ENCODE measurements at regions not wholly inside any gene's neighbourhood (a gene's known extent, or its start where the extent isn't known, plus 50 kb on each side); places are given as distances from the start of the nearest gene placed in this dataset.
"Not testable (repeated sequence)": the region's sequence is repeated elsewhere in the genome, so short reads cannot be mapped to it uniquely, and the experiment has no call there.

DNA sequence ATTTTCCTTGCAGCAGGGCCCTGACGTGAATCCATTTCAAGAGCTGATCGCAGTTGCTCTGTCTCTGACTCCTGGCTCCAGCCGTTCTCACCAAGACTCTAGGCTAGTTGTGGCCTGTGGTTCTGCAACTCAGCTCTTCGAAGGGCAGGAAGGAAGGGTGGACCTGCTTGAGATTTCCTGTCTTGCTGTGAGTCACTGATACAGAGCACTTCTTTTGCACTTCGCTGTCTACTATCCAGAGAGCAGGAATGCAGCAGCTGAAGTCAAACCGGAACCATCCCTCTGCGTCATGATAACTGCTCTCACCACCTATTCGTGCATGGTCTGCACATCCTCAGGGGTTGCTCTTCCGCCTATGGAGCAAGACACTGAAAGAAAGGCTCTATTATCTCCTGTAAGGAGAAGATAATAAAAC is 59.7 kb downstream of the RAP2B start:
- peak; percentile 85 for DNase-seq

DNA sequence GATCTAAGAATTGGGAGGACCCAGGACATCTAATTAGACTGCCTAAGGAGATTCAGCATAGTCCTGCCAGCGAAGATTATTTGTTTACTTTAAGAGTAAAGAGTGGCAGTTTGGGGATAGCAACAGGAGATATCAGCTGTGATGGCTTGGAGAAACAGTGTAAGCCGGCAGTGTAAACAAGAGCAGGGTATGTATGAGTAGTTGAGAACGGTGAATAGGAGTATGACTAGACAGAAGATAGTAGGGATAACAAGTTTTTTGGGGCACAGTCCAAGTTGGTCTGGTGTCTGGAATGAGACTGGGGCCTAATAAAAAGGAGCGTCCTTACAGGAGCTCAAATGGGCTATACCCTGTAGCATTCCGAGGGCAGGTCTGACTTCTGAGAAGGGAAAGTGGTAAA is 64.9 kb downstream of the RAP2B start:
- DNase-seq: not testable (repeated sequence)

GRCh38 chr3:153230427-153230826 is 68.4 kb downstream of the RAP2B start:
- DNase-seq: not testable (repeated sequence)

- DNase-seq: not testable (repeated sequence)
Observed at GRCh38 chr3:153231245-153231644, 69.2 kb downstream of the RAP2B start.

DNA sequence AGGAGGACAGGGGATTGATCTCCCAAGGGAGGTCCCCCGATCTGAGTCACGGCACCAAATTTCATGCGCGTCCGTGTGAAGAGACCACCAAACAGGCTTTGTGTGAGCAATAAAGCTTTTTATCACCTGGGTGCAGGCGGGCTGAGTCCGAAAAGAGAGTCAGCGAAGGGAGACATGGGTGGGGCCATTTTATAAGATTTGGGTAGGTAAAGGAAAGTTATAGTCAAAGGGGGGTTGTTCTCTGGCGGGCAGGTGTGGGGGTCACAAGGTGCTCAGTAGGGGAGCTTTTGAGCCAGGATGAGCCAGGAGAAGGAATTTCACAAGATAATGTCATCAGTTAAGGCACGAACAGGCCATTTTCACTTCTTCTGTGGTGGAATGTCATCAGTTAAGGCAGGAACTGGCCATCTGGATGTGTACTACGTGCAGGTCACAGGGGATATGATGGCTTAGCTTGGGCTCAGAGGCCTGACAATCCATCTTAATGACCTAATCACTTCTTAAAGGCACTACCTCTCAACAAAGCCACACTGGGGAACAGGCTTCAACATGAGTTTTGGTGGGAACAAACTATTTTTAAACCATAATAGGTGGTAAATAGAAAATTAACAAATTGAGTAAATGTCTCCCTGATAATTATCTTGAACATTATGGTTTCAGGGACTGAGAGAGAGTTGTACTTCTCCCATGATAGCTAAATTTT is 70.2 kb downstream of the RAP2B start:
- not testable (repeated sequence) for DNase-seq

GRCh38 chr3:153232851-153233271 is 70.8 kb downstream of the RAP2B start:
- DNase-seq: no peak

GRCh38 chr3:153233986-153234385 is 72.0 kb downstream of the RAP2B start:
- DNase-seq: no peak

- DNase-seq: peak; percentile 25
Observed at GRCh38 chr3:153242896-153243295, 80.9 kb downstream of the RAP2B start.

DNA sequence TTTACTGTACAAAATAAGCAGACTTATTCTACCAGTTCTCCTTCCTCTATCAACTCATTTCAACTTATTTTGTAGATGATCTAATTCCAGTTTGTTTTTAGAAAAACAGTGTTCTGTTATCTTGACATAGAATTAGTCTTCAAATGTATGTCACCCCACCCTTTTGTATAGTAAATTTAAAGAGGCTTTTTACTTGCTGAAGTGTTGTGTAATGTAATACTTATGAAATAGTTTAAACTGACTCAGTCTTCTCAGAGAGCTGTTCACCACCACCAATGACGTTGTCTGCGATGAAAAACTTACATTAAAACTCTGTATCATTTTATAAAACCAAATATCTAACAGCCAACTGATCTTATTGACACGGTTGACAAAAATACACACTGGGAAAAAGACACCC is 82.9 kb downstream of the RAP2B start:
- DNase-seq: no peak

DNA sequence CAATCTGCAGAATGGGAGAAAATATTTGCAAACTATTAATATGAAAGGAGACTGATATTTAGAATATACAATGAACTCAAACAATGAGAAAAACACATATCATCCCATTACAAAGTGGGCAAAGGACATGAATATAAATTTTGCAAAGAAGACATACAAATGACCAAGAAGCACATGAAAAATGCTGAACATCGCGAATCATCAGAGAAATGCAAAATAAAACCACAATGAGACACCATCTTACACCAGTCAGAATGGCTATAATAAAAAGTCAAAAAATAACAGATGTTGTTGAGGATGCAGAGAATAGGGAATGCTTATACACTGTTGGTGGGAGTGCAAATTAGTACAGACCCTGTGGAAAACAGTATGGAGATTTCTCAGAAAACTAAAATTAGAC is 83.6 kb downstream of the RAP2B start:
- DNase-seq: no peak

- DNase-seq: no peak
Observed at GRCh38 chr3:153246331-153246730, 84.3 kb downstream of the RAP2B start.

DNA sequence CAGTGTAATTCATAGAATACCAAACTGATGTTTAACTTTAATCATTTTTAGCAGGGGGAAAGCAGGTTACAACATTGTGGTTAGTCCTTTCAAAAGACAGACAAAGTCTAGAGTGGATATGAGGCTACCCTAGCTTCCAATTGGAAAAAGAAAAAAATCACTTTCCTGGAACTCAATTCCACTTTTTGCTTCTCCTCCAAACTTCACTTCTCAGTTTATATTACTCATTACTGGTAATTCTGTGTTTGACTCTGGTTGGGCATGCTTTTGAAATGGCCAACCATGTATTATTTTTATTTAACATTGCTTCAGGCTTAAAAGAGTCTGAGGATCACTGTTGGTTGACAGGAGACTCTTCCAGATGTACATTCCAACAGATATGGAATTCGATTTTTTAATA is 84.8 kb downstream of the RAP2B start:
- no peak for DNase-seq

DNA sequence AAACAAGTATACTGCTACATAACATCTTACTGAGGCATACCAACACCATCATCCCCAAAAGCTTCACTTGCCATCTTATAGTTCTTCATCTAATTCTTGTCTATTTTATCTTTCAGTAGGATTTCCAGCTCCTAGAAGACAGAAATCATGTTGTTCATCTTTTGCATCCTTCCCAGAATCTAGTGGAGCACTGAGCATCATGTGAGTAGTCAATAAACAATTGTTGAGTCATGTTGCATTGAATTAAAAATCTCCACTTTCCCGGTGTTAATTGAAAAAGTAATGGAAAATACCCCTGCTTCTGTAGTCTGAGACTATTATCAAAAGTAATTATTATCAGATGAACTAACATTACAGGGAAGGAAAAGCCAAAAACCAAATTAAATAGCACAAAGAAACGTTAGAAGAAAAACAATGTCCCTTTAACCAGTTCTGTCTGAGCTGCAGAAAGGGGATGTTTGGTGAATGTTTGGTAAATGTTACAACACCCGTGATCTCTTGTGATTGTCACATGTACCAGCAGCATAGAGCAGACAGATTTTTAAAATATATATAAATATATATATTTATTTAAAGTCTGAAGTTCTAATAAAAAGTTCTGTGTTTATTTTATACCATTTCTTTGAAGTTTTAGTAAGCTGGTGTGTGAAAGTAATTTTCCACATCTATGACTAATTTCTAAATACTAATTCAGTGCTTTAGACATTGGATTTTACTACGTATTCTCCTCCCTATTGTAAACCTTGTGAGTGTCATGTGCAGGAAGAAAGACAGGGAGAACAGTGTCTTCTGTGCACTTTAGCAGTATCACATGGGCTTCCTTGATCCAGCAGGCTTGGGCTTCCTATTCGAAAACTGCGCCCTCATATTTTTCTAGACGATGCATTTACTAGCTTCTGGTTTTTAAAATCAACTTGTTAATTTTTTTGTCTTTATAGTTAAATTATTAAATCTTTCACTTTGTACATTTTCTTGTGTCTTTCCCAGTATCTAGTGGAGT is 85.6 kb downstream of the RAP2B start:
- DNase-seq: no peak

DNA sequence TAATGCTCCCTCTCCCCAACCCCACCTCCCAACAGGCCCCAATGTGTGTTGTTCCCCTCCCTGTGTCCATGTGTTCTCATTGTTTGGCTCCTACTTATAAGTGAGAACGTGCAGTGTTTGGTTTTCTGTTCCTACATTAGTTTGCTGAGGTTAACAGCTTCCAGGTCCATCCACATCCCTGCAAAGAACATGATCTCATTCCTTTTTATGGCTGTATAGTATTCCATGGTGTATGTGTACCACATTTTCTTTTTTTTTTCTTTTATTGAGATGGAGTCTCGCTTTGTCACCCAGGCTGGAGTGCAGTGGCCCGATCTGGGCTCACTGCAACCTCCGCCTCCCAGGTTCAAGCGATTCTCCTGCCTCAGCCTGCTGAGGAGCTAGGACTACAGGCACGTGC is 86.8 kb downstream of the RAP2B start:
- DNase-seq: not testable (repeated sequence)

DNA sequence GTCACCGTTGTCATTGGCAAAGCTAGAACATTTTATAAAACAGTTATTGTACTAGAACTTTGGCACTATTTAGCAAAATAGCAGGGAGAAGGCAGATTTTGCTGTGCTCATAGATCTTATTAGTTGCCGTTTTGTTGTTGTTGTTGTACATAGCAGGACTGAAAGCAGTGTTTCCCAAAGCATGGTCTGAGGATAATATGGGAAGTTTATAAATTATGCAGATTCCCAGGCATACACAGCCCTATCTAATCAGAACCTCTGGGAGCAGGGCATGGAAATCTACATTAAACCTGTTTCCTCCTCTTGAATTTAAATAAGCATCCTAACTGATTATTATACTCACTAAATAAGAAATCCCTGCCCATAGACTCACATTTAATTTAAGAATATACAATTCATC is 87.9 kb downstream of the RAP2B start:
- DNase-seq: no peak

DNA sequence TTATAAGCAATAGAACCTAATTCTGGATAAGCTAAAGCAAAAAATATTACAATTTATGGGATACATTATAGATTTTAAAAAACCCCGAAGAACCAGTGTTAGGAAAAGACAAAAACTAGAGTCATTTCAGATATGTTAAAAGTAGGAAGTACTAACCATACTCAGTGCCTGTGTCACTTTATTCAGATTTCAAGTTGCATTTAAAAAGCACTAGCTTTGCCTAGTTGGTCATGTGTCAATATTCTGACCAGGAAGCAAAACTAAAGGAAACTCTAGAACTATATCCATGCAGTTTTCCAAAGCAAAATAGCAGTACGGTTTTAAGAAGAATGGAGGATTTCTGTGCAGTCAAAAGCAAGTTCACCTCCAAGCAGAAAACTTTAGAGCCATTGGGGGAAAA is 88.4 kb downstream of the RAP2B start:
- DNase-seq: no peak

GRCh38 chr3:153252963-153253362 is 90.9 kb downstream of the RAP2B start:
- DNase-seq: no peak

GRCh38 chr3:153254361-153254760 is 92.3 kb downstream of the RAP2B start:
- no peak for DNase-seq

DNA sequence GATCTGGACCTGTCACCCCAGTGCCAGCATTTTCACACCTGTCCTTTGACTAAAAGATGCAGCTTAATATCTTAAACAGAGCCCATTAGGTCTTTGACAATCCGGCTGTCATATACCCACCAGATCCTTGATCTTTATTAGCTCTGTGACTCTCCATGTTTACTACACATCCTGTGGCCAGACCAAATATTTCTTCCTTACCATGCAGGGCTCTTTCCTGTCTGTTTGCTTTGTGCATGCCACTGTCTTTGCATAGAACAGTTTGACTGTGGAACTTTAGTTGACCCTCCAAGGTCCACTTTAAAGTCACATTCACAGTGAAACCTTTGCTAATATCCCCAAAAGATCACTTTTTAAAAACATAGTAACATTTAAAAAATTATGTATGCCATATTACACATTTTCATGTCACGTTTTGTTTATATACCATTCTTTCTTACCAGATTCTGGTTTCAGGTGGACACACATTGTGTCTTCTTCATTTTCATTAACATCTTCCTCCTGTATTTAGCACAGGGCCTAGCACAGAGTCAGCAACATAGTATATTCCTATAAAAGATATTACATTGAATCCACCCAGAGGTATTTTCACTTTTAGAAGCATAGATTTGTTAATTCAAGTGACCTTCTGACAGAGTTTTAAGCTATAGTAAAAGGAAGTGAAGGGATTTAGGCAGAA is 95.8 kb downstream of the RAP2B start:
- no peak for DNase-seq

DNA sequence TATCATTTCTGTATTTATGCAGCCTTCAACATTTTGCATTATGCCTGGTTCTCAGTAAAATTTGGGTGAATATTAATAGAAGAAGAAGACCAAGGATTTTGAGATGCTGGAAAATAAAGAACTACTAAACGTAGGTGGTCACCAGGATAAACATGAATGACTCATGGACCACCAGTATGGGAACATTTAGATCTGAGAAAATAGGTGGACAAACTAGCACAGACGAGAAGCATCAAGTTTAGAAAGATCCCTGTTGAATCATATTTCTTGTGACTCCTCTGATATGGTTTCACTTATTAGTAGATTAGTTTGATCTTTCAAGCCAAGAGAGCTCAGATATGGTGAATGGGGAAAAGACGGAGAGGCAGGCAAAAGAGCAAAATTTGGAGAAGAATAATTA is 97.9 kb downstream of the RAP2B start:
- DNase-seq: no peak

- DNase-seq: no peak
Observed at GRCh38 chr3:153260681-153261080, 98.7 kb downstream of the RAP2B start.

DNA sequence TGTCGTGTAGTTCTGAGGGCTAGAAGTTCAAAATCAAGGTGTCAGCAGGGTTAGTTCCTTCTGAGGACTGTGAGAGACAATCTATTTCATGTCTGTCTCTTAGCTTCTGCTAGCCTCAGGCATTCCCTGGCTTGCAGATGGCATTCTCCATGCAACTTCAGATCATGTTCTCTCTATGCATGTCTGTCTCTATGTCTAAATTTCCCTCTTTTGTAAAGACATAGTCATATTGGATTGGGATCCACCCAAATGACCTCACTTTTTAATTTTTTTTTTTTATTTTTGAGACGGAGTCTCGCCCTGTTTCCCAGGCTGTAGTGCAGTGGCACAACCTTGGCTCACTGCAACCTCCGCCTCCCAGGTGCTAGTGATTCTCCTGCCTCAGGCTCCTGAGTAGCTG is 104.6 kb downstream of the RAP2B start:
- DNase-seq: no peak

- no peak for DNase-seq
Observed at GRCh38 chr3:153268564-153269279, 106.7 kb downstream of the RAP2B start.

Measured in CD4-positive, alpha-beta T cell treated with Interleukin-17A for 4 hours (primary cell).